Astrocyte (in vitro differentiated cells and primary cell): ENCODE measurements at regions not wholly inside any gene's neighbourhood (a gene's known extent, or its start where the extent isn't known, plus 50 kb on each side); places are given as distances from the start of the nearest gene placed in this dataset.

Experiments used
- DNase-seq: peaks from one replicate; pipeline ENCODE4 v3.0.0-alpha.2; 2010; ENCODE audit warnings: low read depth
- FAIRE-seq: peaks from 2 replicates; lab custom pipeline; 2011; peaks lifted over from hg19 to GRCh38; lab: Jason Lieb, UNC
- H2AFZ ChIP-seq: 2 replicates; pipeline ENCODE4 v1.6.0; 2012; ENCODE audit warnings: low read depth, low read length, inconsistent platforms
- H3K27ac ChIP-seq: 2 replicates; pipeline ENCODE4 v1.5.1; 2011; ENCODE audit warnings: low read depth, low read length, inconsistent platforms
- H3K27me3 ChIP-seq: 2 replicates; pipeline ENCODE4 v1.6.0; 2011; ENCODE audit warnings: low read length, inconsistent platforms; ENCODE audit not compliant: insufficient read depth
- H3K36me3 ChIP-seq: 2 replicates; pipeline ENCODE4 v1.5.1; 2011; ENCODE audit warnings: low read length, inconsistent platforms; ENCODE audit not compliant: insufficient read depth
- H3K4me1 ChIP-seq: 2 replicates; pipeline ENCODE4 v1.5.1; 2011; ENCODE audit warnings: low read length, inconsistent platforms; ENCODE audit not compliant: insufficient read depth
- H3K4me2 ChIP-seq: 2 replicates; pipeline ENCODE4 v1.6.0; 2012; ENCODE audit warnings: low read length, inconsistent platforms
- H3K4me3 ChIP-seq: 2 replicates; pipeline ENCODE4 v1.5.1; 2011; ENCODE audit warnings: low read depth, mild to moderate bottlenecking, low read length, inconsistent platforms; ENCODE audit not compliant: insufficient read depth
- H3K79me2 ChIP-seq: 2 replicates; pipeline ENCODE4 v1.6.0; 2012; ENCODE audit warnings: mild to moderate bottlenecking, low read length, inconsistent platforms; ENCODE audit not compliant: insufficient read depth
- H3K9ac ChIP-seq: 2 replicates; pipeline ENCODE4 v1.6.0; 2012; ENCODE audit warnings: mild to moderate bottlenecking, low read length, inconsistent platforms
- H3K9me3 ChIP-seq: 2 replicates; pipeline ENCODE4 v1.5.1; 2012; ENCODE audit warnings: low read depth, mild to moderate bottlenecking, low read length, inconsistent platforms; ENCODE audit not compliant: insufficient read depth
- H4K20me1 ChIP-seq: 2 replicates; pipeline ENCODE4 v1.6.0; 2012; ENCODE audit warnings: low read length, inconsistent platforms; ENCODE audit not compliant: insufficient read depth
- H3K27ac Mint-ChIP-seq: one replicate; pipeline ENCODE4 v1.8.0; 2021; ENCODE audit warnings: mild to moderate bottlenecking, mixed read lengths; ENCODE audit not compliant: unreplicated experiment
- H3K27me3 Mint-ChIP-seq: one replicate; pipeline ENCODE4 v1.8.0; 2021; ENCODE audit warnings: low read depth, mixed read lengths; ENCODE audit not compliant: unreplicated experiment
- H3K36me3 Mint-ChIP-seq: one replicate; pipeline ENCODE4 v1.8.0; 2021; ENCODE audit warnings: low read depth, mixed read lengths; ENCODE audit not compliant: unreplicated experiment
- H3K4me1 Mint-ChIP-seq: one replicate; pipeline ENCODE4 v1.8.0; 2021; ENCODE audit warnings: low read depth, mixed read lengths; ENCODE audit not compliant: unreplicated experiment
- H3K4me3 Mint-ChIP-seq: one replicate; pipeline ENCODE4 v1.8.0; 2021; ENCODE audit warnings: mild to moderate bottlenecking, moderate library complexity, mixed read lengths; ENCODE audit not compliant: unreplicated experiment
- H3K9me3 Mint-ChIP-seq: one replicate; pipeline ENCODE4 v1.8.0; 2021; ENCODE audit warnings: mild to moderate bottlenecking, mixed read lengths; ENCODE audit not compliant: unreplicated experiment
- CTCF ChIP-seq: IDR thresholded peaks from 2 replicates; pipeline ENCODE4 v1.5.1; 2011; ENCODE audit warnings: low read depth, mild to moderate bottlenecking, inconsistent platforms, low read length, moderate library complexity; ENCODE audit not compliant: insufficient read depth
- EZH2 ChIP-seq: IDR thresholded peaks from 2 replicates; pipeline ENCODE4 v1.6.1; 2012; ENCODE audit warnings: mild to moderate bottlenecking, low read length, inconsistent platforms; ENCODE audit not compliant: insufficient read depth

- FAIRE-seq = no peak
- no peaks in the 10 kb centered on the region for H3K36me3 Mint-ChIP-seq
- no peak overlapping the region for H3K4me3 ChIP-seq
- H3K4me1 ChIP-seq = no peaks in the 10 kb centered on the region
- H3K36me3 ChIP-seq = no peaks in the 10 kb centered on the region
- no peaks in the 10 kb centered on the region for H3K9me3 ChIP-seq
- no peak overlapping the region for H3K9ac ChIP-seq
- no peak overlapping the region for H3K4me2 ChIP-seq
- H3K4me3 Mint-ChIP-seq = no peak overlapping the region
- DNase-seq = no peak
- H3K27me3 Mint-ChIP-seq = no peaks in the 10 kb centered on the region
- H3K27me3 ChIP-seq = no peaks in the 10 kb centered on the region
- no peak overlapping the region for H2AFZ ChIP-seq
- TF ChIP-seq CTCF (no peak), EZH2 (no peak)
- no peaks in the 10 kb centered on the region for H4K20me1 ChIP-seq
- H3K27ac ChIP-seq = no peak overlapping the region
- no peaks in the 10 kb centered on the region for H3K9me3 Mint-ChIP-seq
- H3K4me1 Mint-ChIP-seq = no peaks in the 10 kb centered on the region
- H3K79me2 ChIP-seq = no peaks in the 10 kb centered on the region
- no peak overlapping the region for H3K27ac Mint-ChIP-seq
Observed at GRCh38 chr16:51797669-51798259, 646.7 kb upstream of the SALL1 start.

GRCh38 chr16:51779240-51779639 lies 628.2 kb upstream of the SALL1 start:
- Histone ChIP-seq H3K27ac (no peak overlapping the region), H2AFZ (no peak overlapping the region), H3K9ac (no peak overlapping the region), H3K9me3 (no peaks in the 10 kb centered on the region), H3K79me2 (no peaks in the 10 kb centered on the region), H4K20me1 (no peaks in the 10 kb centered on the region), H3K36me3 (no peaks in the 10 kb centered on the region), H3K4me2 (no peak overlapping the region), H3K4me3 (no peak overlapping the region), H3K27me3 (no peaks in the 10 kb centered on the region), H3K4me1 (no peaks in the 10 kb centered on the region)
- Mint-ChIP-seq H3K27ac (no peak overlapping the region), H3K4me3 (no peak overlapping the region), H3K9me3 (no peaks in the 10 kb centered on the region), H3K4me1 (no peaks in the 10 kb centered on the region), H3K27me3 (no peaks in the 10 kb centered on the region), H3K36me3 (no peaks in the 10 kb centered on the region)
- no peak for FAIRE-seq
- DNase-seq = no peak
- TF ChIP-seq CTCF (no peak), EZH2 (no peak)

- no peaks in the 10 kb centered on the region for H3K79me2 ChIP-seq
- no peak overlapping the region for H3K4me2 ChIP-seq
- no peak overlapping the region for H3K4me3 ChIP-seq
- Mint-ChIP-seq H3K27ac (no peak overlapping the region), H3K4me1 (no peaks in the 10 kb centered on the region), H3K4me3 (no peak overlapping the region), H3K36me3 (no peaks in the 10 kb centered on the region), H3K27me3 (no peaks in the 10 kb centered on the region), H3K9me3 (no peaks in the 10 kb centered on the region)
- no peaks in the 10 kb centered on the region for H4K20me1 ChIP-seq
- DNase-seq = no peak
- FAIRE-seq = no peak
- H2AFZ ChIP-seq = no peak overlapping the region
- no peaks in the 10 kb centered on the region for H3K4me1 ChIP-seq
- TF ChIP-seq CTCF (no peak), EZH2 (no peak)
- no peaks in the 10 kb centered on the region for H3K27me3 ChIP-seq
- H3K27ac ChIP-seq = no peak overlapping the region
- no peak overlapping the region for H3K9ac ChIP-seq
- H3K9me3 ChIP-seq = no peaks in the 10 kb centered on the region
- H3K36me3 ChIP-seq = no peaks in the 10 kb centered on the region
Observed at GRCh38 chr16:51773071-51773890, 622.2 kb upstream of the SALL1 start.
